CD14-positive monocyte (primary cell): ENCODE measurements at regions not wholly inside any gene's neighbourhood (a gene's known extent, or its start where the extent isn't known, plus 50 kb on each side); places are given as distances from the start of the nearest gene placed in this dataset.

Source experiments
- DNase-seq, 3 donors: peaks; one replicate each; pipeline ENCODE4 v3.0.0-alpha.2; 2011 to 2022
- H2AFZ ChIP-seq: 2 replicates; pipeline ENCODE4 v1.6.0; 2012; ENCODE audit warnings: mild to moderate bottlenecking, low read depth, low read length, inconsistent platforms; ENCODE audit not compliant: insufficient read depth, poor library complexity, severe bottlenecking
- H3K27ac ChIP-seq, 2 donors: 1 replicate in 1 of 2; 2 replicates in 1 of 2; pipeline ENCODE4 v1.5.1; 2012 to 2013; ENCODE audit warnings: low read length in 2 of 2, control low read depth in 1 of 2, inconsistent platforms in 1 of 2, low read depth in 1 of 2, mild to moderate bottlenecking in 1 of 2
- H3K27me3 ChIP-seq, 2 donors: one replicate each; pipeline versions ENCODE4 v1.6.0 to v1.6.1; 2011 to 2013; ENCODE audit warnings: low read length in 2 of 2; ENCODE audit not compliant: control insufficient read depth in 2 of 2, insufficient read depth in 2 of 2
- H3K36me3 ChIP-seq, 2 donors: replicated peaks in 1 of 2; 1 replicate in 1 of 2; 2 replicates in 1 of 2; pipeline versions ENCODE4 v1.5.1 to v1.6.1; 2012 to 2013; ENCODE audit warnings: low read length in 2 of 2, control low read depth in 1 of 2, inconsistent platforms in 1 of 2, mild to moderate bottlenecking in 1 of 2; ENCODE audit not compliant: insufficient read depth in 2 of 2, control insufficient read depth in 1 of 2
- H3K4me1 ChIP-seq, 2 donors: 1 replicate in 1 of 2; 2 replicates in 1 of 2; pipeline versions ENCODE4 v1.5.1 to v1.6.1; 2012 to 2013; ENCODE audit warnings: low read length in 2 of 2, control low read depth in 1 of 2, inconsistent platforms in 1 of 2, mild to moderate bottlenecking in 1 of 2, moderate library complexity in 1 of 2; ENCODE audit not compliant: insufficient read depth in 2 of 2, control insufficient read depth in 1 of 2
- H3K4me2 ChIP-seq: replicated peaks from 2 replicates; pipeline ENCODE3; 2012; ENCODE audit warnings: low read length, moderate library complexity, mild to moderate bottlenecking; ENCODE audit not compliant: poor library complexity, severe bottlenecking; ENCODE audit errors: extremely low read depth
- H3K4me3 ChIP-seq, 3 experiments: fragments of 200-600 bp in 1 of 3; sonication (generic) in 1 of 3; replicated peaks in 1 of 3; 1 replicate in 2 of 3; 2 replicates in 1 of 3; pipeline ENCODE4 v1.5.1; 2011 to 2013; ENCODE audit warnings: low read length in 3 of 3, mild to moderate bottlenecking in 3 of 3, control low read depth in 2 of 3, low read depth in 2 of 3, inconsistent platforms in 1 of 3, moderate library complexity in 1 of 3
- H3K79me2 ChIP-seq: 2 replicates; pipeline ENCODE4 v1.6.0; 2012; ENCODE audit warnings: mild to moderate bottlenecking, control low read depth, inconsistent platforms, low read length, moderate library complexity; ENCODE audit not compliant: insufficient read depth
- H3K9ac ChIP-seq: 2 replicates; pipeline ENCODE4 v1.6.0; 2017; ENCODE audit warnings: low read length, mild to moderate bottlenecking; ENCODE audit not compliant: insufficient read depth, poor library complexity, severe bottlenecking
- H3K9me3 ChIP-seq, 2 donors: replicated peaks in 1 of 2; 1 replicate in 1 of 2; 2 replicates in 1 of 2; pipeline versions ENCODE4 v1.5.1 to v1.6.1; 2012 to 2013; ENCODE audit warnings: low read length in 2 of 2, control low read depth in 1 of 2; ENCODE audit not compliant: control insufficient read depth in 1 of 2, insufficient read depth in 1 of 2
- H4K20me1 ChIP-seq: 2 replicates; pipeline ENCODE4 v1.6.0; 2012; ENCODE audit warnings: mild to moderate bottlenecking, low read length, control low read depth, moderate library complexity; ENCODE audit not compliant: insufficient read depth
- H3K27ac Mint-ChIP-seq, 7 donors: one replicate each; pipeline ENCODE4 v1.8.0; 2020; ENCODE audit warnings: mild to moderate bottlenecking in 7 of 7, mixed read lengths in 7 of 7, moderate library complexity in 6 of 7, inconsistent platforms in 2 of 7
- H3K27me3 Mint-ChIP-seq, 3 donors: one replicate each; pipeline ENCODE4 v1.8.0; 2021 to 2022; ENCODE audit warnings: low read depth in 3 of 3, mild to moderate bottlenecking in 3 of 3, mixed read lengths in 3 of 3, moderate library complexity in 3 of 3, inconsistent platforms in 1 of 3
- H3K36me3 Mint-ChIP-seq, 2 donors: one replicate each; pipeline ENCODE4 v1.8.0; 2020; ENCODE audit warnings: mixed read lengths in 2 of 2, inconsistent platforms in 1 of 2, mild to moderate bottlenecking in 1 of 2
- H3K4me1 Mint-ChIP-seq: one replicate; pipeline ENCODE4 v1.8.0; 2020; ENCODE audit warnings: mild to moderate bottlenecking, mixed read lengths
- H3K4me3 Mint-ChIP-seq, 2 donors: one replicate each; pipeline ENCODE4 v1.8.0; 2020; ENCODE audit warnings: mild to moderate bottlenecking in 2 of 2, mixed read lengths in 2 of 2, moderate library complexity in 1 of 2
- H3K9me3 Mint-ChIP-seq, 7 donors: one replicate each; pipeline ENCODE4 v1.8.0; 2020 to 2022; ENCODE audit warnings: mixed read lengths in 7 of 7, mild to moderate bottlenecking in 6 of 7, moderate library complexity in 6 of 7, inconsistent platforms in 2 of 7
- WGBS: methylation state at CpG from one replicate; pipeline ENCODE4 v1.1.5; 2013; ENCODE audit warnings: missing lambda C conversion rate; ENCODE audit not compliant: insufficient coverage; 5-methylcytosine and 5-hydroxymethylcytosine counted together
- intact Hi-C, 2 donors: fragments of 100-400 bp; cut with micrococcal nuclease; formaldehyde crosslinking; loops; one replicate each; pipeline versions ENCODE4 v1.15.0 to v1.15.1; 2023
- TF ChIP-seq, protein P1 (sequence below): fragments of 200-600 bp; IDR thresholded peaks from one replicate; pipeline ENCODE4 v1.8.0; 2022; ENCODE audit warnings: antibody characterized with exemption, mild to moderate bottlenecking

- no peak overlapping the region for H3K27ac ChIP-seq
- intact Hi-C loops: no loop called here
- no peaks in the 10 kb centered on the region for H4K20me1 ChIP-seq
- no peaks in the 10 kb centered on the region for H3K36me3 Mint-ChIP-seq
- H3K27me3 ChIP-seq: peaks cover 2 to 3% of the 10 kb centered on the region in 2 donors
- no peaks in the 10 kb centered on the region for H3K4me1 ChIP-seq
- no peak overlapping the region for H3K4me2 ChIP-seq
- H3K4me1 Mint-ChIP-seq: no peaks in the 10 kb centered on the region
- no peaks in the 10 kb centered on the region for H3K9me3 ChIP-seq
- TF ChIP-seq, protein P1, sequence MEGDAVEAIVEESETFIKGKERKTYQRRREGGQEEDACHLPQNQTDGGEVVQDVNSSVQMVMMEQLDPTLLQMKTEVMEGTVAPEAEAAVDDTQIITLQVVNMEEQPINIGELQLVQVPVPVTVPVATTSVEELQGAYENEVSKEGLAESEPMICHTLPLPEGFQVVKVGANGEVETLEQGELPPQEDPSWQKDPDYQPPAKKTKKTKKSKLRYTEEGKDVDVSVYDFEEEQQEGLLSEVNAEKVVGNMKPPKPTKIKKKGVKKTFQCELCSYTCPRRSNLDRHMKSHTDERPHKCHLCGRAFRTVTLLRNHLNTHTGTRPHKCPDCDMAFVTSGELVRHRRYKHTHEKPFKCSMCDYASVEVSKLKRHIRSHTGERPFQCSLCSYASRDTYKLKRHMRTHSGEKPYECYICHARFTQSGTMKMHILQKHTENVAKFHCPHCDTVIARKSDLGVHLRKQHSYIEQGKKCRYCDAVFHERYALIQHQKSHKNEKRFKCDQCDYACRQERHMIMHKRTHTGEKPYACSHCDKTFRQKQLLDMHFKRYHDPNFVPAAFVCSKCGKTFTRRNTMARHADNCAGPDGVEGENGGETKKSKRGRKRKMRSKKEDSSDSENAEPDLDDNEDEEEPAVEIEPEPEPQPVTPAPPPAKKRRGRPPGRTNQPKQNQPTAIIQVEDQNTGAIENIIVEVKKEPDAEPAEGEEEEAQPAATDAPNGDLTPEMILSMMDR: no peak
- H3K27ac Mint-ChIP-seq: no peak overlapping the region
- peaks cover 26 to 37% (median 27%) of the 10 kb centered on the region in 3 donors for H3K27me3 Mint-ChIP-seq
- no peak overlapping the region for H3K4me3 ChIP-seq
- DNase-seq: no peak
- H3K36me3 ChIP-seq: no peaks in the 10 kb centered on the region
- H3K9ac ChIP-seq: no peak overlapping the region
- no peak overlapping the region for H2AFZ ChIP-seq
- H3K4me3 Mint-ChIP-seq: no peak overlapping the region
- H3K9me3 Mint-ChIP-seq: peaks cover 0 to 1% (median 0%) of the 10 kb centered on the region in 7 donors
- 84% methylated on average over 6 of the region's 6 CpGs for WGBS
- H3K79me2 ChIP-seq: no peaks in the 10 kb centered on the region
These were observed 99.0 kb downstream of the TEX26 start for GRCh38 chr13:31031482-31031881.

- H3K27ac ChIP-seq: no peak overlapping the region
- 91% methylated on average over 6 of the region's 8 CpGs for WGBS
- no peaks in the 10 kb centered on the region for H3K27me3 ChIP-seq
- H2AFZ ChIP-seq: no peak overlapping the region
- H4K20me1 ChIP-seq: no peaks in the 10 kb centered on the region
- Mint-ChIP-seq H3K36me3 (no peaks in the 10 kb centered on the region), H3K27me3 (peaks cover 10 to 25% (median 19%) of the 10 kb centered on the region in 3 donors), H3K4me3 (no peak overlapping the region), H3K9me3 (peaks cover 0 to 2% (median 0%) of the 10 kb centered on the region in 7 donors), H3K27ac (no peak overlapping the region), H3K4me1 (no peaks in the 10 kb centered on the region)
- intact Hi-C loops: no loop called here
- TF ChIP-seq, protein P1: no peak
- no peaks in the 10 kb centered on the region for H3K36me3 ChIP-seq
- no peak for DNase-seq
- no peaks in the 10 kb centered on the region for H3K4me1 ChIP-seq
- no peak overlapping the region for H3K4me2 ChIP-seq
- H3K79me2 ChIP-seq: no peaks in the 10 kb centered on the region
- H3K9me3 ChIP-seq: no peaks in the 10 kb centered on the region
- H3K4me3 ChIP-seq: no peak overlapping the region
- no peak overlapping the region for H3K9ac ChIP-seq
These were observed 96.6 kb downstream of the TEX26 start for GRCh38 chr13:31029102-31029501.
